ENCODE measurements at regions not wholly inside any gene's neighbourhood (a gene's known extent, or its start where the extent isn't known, plus 50 kb on each side); places are given as distances from the start of the nearest gene placed in this dataset.

DNA sequence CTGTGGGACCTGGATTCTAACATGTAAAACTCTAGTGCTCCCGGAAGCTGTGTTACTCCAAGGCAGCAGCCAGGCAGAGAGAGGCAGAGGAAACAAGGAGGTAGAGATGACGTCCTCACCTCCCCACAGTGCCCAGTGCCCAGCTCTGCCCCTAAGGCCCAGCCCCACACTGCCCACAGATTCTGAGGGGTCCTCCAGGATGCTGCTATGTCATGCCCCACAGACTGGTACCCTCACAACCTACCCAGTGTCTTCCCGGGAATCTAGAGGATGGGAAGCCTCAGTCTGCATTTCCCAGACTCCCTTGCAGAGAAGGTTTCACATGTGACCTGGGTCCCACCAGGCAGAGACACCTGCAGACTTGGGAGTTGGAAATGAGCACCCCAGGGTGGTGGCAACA lies 75.9 kb upstream of the PCSK6 start:
- ChIA-PET CTCF (no interaction called here), POLR2A (no interaction called here)
- no peak overlapping the region for H3K4me3 ChIP-seq (ENCODE audit: low read depth, low read length)
- no peaks in the 10 kb centered on the region for H3K36me3 ChIP-seq (ENCODE audit: control insufficient read depth, insufficient read depth, low read length)
- no peak for DNase-seq (ENCODE audit: low read depth)
- TF ChIP-seq, protein P1, sequence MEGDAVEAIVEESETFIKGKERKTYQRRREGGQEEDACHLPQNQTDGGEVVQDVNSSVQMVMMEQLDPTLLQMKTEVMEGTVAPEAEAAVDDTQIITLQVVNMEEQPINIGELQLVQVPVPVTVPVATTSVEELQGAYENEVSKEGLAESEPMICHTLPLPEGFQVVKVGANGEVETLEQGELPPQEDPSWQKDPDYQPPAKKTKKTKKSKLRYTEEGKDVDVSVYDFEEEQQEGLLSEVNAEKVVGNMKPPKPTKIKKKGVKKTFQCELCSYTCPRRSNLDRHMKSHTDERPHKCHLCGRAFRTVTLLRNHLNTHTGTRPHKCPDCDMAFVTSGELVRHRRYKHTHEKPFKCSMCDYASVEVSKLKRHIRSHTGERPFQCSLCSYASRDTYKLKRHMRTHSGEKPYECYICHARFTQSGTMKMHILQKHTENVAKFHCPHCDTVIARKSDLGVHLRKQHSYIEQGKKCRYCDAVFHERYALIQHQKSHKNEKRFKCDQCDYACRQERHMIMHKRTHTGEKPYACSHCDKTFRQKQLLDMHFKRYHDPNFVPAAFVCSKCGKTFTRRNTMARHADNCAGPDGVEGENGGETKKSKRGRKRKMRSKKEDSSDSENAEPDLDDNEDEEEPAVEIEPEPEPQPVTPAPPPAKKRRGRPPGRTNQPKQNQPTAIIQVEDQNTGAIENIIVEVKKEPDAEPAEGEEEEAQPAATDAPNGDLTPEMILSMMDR (IDR thresholded peaks at IDR 0.05; ENCODE audit: insufficient read depth, low read depth, low read length) = no peak
- no peaks in the 10 kb centered on the region for H3K27me3 ChIP-seq (ENCODE audit: control insufficient read depth, insufficient read depth, low read length)

DNA sequence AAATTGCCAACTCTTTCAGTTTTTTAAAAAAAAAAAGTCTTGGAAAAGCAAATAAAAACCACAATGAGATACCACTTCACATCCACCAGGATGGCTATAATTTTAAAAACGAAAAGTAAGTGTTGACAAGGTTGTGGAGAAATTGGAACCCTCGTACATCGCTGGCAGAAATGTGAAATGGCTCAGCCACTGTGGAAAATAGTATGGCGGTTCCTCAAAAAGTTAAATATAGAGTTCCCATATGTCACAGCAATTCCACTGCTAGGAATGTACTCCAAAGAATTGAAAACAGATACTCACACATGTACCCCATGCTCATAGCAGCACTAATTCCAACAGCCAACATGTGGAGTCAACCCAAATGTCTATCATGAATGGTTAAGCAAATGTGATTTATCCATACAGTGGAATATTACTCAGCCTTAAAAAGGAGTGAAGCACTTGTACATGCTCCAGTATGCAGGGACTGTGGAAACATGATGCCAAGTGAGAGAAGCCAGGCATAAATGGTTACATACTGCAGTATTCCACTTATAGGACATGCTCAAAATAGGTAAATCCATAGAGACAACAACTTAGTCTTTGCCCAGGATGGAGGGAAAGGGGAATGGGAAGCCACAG lies 73.8 kb upstream of the PCSK6 start:
- Histone ChIP-seq H3K36me3 (ENCODE audit: control insufficient read depth, insufficient read depth, low read length) (no peaks in the 10 kb centered on the region), H3K4me3 (ENCODE audit: low read depth, low read length) (no peak overlapping the region), H3K27me3 (ENCODE audit: control insufficient read depth, insufficient read depth, low read length) (no peaks in the 10 kb centered on the region)
- POLR2A ChIA-PET = no interaction called here
- DNase-seq (ENCODE audit: low read depth) = no peak
- CTCF ChIA-PET = no interaction called here
- TF ChIP-seq, protein P1 (IDR thresholded peaks at IDR 0.05; ENCODE audit: insufficient read depth, low read depth, low read length) = no peak

DNA sequence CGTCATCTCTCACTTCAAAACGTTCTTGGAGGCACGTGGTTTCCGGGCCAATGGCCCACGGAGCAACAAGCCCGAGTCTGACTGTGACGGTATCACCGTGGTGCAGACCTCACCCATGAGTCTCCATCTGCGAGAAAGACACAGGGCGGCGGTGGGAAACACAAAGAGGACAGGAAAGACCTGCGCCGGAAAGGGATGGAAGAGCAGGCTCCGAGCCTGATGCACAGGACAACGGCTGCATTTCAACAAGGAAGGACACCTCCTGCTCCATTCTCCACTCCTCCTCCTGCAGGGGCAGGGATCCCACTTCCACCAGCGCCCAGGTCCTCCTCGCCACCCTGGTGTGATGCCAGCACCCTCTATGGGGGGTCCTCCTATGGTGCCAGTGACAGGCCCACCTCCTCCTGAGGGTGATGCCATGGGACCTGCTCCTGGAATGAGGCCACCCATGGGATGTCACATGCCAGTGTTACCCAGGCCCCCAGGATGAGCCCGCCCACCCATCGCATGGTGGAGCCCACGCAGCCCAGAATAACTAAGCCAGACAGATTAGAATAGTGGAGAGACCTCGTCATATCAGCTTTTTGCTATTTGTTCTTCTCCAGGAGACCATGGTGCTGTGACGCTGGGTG lies 73.0 kb upstream of the PCSK6 start:
- H3K27me3 ChIP-seq (ENCODE audit: control insufficient read depth, insufficient read depth, low read length) = no peaks in the 10 kb centered on the region
- H3K36me3 ChIP-seq (ENCODE audit: control insufficient read depth, insufficient read depth, low read length) = no peaks in the 10 kb centered on the region
- H3K4me3 ChIP-seq (ENCODE audit: low read depth, low read length) = no peak overlapping the region
- TF ChIP-seq, protein P1 (IDR thresholded peaks at IDR 0.05; ENCODE audit: insufficient read depth, low read depth, low read length) = no peak
- DNase-seq (ENCODE audit: low read depth) = no peak
- CTCF ChIA-PET = no interaction called here
- POLR2A ChIA-PET = no interaction called here

DNA sequence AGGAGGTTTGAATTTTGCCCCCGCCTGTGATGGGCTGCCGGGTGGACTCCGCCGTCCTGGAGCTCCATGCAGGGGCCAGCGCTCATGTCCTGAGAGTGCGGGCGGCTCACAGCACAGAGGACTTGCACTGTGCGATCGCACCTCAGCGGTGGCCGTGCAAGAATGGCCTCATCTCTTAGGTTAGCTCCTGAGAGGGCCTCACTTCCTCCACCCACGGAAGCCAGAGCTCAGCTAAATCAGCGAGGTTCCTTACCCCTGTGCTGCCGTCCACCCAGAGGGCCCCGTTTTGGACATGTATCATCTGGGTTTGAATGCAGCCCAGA lies 72.0 kb upstream of the PCSK6 start:
- ChIA-PET CTCF (no interaction called here), POLR2A (no interaction called here)
- Histone ChIP-seq H3K27me3 (ENCODE audit: control insufficient read depth, insufficient read depth, low read length) (no peaks in the 10 kb centered on the region; the same call in 1 of the 2 replicates), H3K36me3 (ENCODE audit: control insufficient read depth, insufficient read depth, low read length) (no peaks in the 10 kb centered on the region), H3K4me3 (ENCODE audit: low read depth, low read length) (no peak overlapping the region)
- TF ChIP-seq, protein P1 (IDR thresholded peaks at IDR 0.05; ENCODE audit: insufficient read depth, low read depth, low read length) = no peak
- DNase-seq (ENCODE audit: low read depth) = no peak

DNA sequence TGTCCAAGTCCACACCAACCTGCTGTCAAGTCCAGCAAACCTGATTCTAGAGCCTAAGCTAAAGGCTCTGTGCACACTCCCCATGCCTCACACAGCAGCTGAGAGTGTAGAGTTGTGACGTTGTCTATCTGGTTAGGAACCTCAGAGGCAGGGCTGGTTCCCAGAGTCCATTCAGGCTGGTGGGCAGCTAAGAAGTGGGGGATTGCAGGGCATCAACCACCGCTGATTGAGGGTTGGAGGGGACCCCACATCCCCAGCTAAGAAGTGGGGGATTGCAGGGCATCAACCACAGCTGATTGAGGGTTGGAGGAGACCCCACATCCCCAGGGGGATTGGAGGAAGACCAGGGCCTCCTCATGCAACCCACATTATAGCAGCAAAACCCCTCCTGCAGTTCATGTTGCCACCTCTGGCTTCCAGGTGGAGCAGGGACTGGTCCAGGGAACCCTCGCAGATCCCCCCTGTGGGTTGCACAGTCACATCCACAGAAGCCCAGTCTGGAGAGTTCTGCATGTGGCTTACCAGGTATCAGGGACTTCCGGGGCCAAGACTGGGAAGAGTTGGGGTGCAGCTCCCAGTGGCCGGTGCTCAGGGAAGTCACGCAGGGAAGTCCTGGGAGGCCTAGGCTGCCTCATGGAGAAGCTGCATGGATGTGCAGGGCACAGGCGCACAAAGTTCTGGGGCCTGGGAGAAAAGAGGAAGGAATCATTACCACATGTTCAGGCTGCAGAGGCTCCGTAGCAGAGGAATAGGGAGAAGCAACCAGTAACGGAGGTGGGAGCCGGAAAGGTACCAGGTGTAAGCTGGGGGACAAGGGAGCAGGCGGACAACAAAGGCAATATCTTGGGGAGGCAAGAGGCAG lies 71.4 kb upstream of the PCSK6 start:
- TF ChIP-seq, protein P1 (IDR thresholded peaks at IDR 0.05; ENCODE audit: insufficient read depth, low read depth, low read length) = no peak
- H3K4me3 ChIP-seq (ENCODE audit: low read depth, low read length) = no peak overlapping the region
- no peaks in the 10 kb centered on the region; the same call in 1 of the 2 replicates for H3K27me3 ChIP-seq (ENCODE audit: control insufficient read depth, insufficient read depth, low read length)
- CTCF ChIA-PET = no interaction called here
- no peaks in the 10 kb centered on the region for H3K36me3 ChIP-seq (ENCODE audit: control insufficient read depth, insufficient read depth, low read length)
- POLR2A ChIA-PET = no interaction called here
- DNase-seq (ENCODE audit: low read depth) = no peak

All from BJ (cell line).